Right lobe of liver (tissue), 6 donors: ENCODE measurements at regions not wholly inside any gene's neighbourhood (a gene's known extent, or its start where the extent isn't known, plus 50 kb on each side); places are given as distances from the start of the nearest gene placed in this dataset.

Experiments
- ATAC-seq, 4 donors: fragments of 200-7000 bp; cut with Tn5 transposase; one replicate each; pipeline ENCODE4 v1.9.1; 2020; ENCODE audit warnings: mild to moderate bottlenecking in 4 of 4, moderate library complexity in 4 of 4
- DNase-seq, 3 donors: peaks; one replicate each; pipeline ENCODE4 v3.0.0-alpha.2; 2020
- H3K27ac ChIP-seq, 3 donors: fragments of 200-600 bp; one replicate each; pipeline ENCODE4 v1.8.0; 2022
- H3K27me3 ChIP-seq, 2 donors: fragments of 200-600 bp; one replicate each; pipeline ENCODE4 v1.8.0; 2022
- H3K36me3 ChIP-seq, 4 donors: fragments of 200-600 bp; sonication (generic) in 1 of 4; one replicate each; pipeline versions ENCODE4 v1.5.1 to v1.8.0; 2017 to 2022; ENCODE audit warnings: control low read depth in 1 of 4
- H3K4me1 ChIP-seq, 4 donors: fragments of 200-600 bp; sonication (generic) in 1 of 4; one replicate each; pipeline versions ENCODE4 v1.5.1 to v1.8.0; 2017 to 2022; ENCODE audit warnings: control low read depth in 1 of 4
- H3K4me3 ChIP-seq, 3 donors: fragments of 200-600 bp; one replicate each; pipeline ENCODE4 v1.8.0; 2022
- H3K9me3 ChIP-seq, 4 donors: fragments of 200-600 bp; sonication (generic) in 1 of 4; one replicate each; pipeline versions ENCODE4 v1.5.1 to v1.8.0; 2017 to 2022; ENCODE audit warnings: control low read depth in 1 of 4
- CTCF ChIP-seq, 4 donors: fragments of 200-600 bp in 3 of 4; fragments of 450-650 bp in 1 of 4; IDR thresholded peaks; one replicate each; pipeline versions ENCODE4 v1.5.1 to v1.8.0; 2016 to 2022; ENCODE audit warnings: antibody characterized with exemption in 4 of 4, mild to moderate bottlenecking in 2 of 4
- POLR2A ChIP-seq: fragments of 450-650 bp; IDR thresholded peaks from one replicate; pipeline ENCODE4 v1.6.1; 2017; ENCODE audit warnings: antibody characterized with exemption, mild to moderate bottlenecking
- WGBS: methylation state at CpG from one replicate; pipeline ENCODE4 v1.1.6; 2018; ENCODE audit warnings: low coverage, low lambda C conversion rate; ENCODE audit not compliant: insufficient coverage; ENCODE audit errors: missing lambda C conversion rate; 5-methylcytosine and 5-hydroxymethylcytosine counted together
- intact Hi-C, 2 donors: fragments of 100-400 bp; cut with DNase I; formaldehyde crosslinking; loops; one replicate each; pipeline versions ENCODE4 v1.11.2 to v1.14.1; 2022
- donor health status: DM: no; HTN: yes; CAD: no.
- donor health status: DM: no; HTN: no; CAD: no.
- donor health status: DM: no; HTN: no; CAD: no.
- donor health status: DM: no; HTN: yes; CAD: no.
- donor health status: DM: no; HTN: yes; CAD: no.

DNA sequence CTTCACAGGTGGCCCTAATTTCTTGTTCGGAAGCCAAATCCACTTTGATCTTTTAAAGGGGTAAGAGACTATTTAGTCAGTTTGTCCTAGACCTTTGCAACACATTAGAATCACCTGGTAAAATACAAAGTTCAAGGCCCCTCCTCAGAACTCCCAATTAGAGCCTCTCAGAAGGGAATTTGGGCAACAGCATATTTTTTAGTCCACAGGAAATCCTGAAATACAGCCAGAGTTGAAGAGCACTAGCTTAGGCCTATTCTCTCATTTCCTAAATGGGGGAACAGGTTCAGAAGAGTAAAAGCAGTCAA is 151.3 kb upstream of the FSCB start:
- WGBS: 33% methylated on average over 1 of the region's 1 CpG
- DNase-seq (no peak), ATAC-seq (peak; percentile 52 to 69 (median 67))
- no peaks in the 10 kb centered on the region for H3K9me3 ChIP-seq
- no peak overlapping the region for H3K4me3 ChIP-seq
- TF ChIP-seq CTCF (IDR thresholded peaks at IDR 0.05): no peak
- no peaks in the 10 kb centered on the region for H3K27me3 ChIP-seq
- intact Hi-C loops: no loop called here
- H3K4me1 ChIP-seq: peaks cover 0 to 24% (median 8%) of the 10 kb centered on the region in 4 donors
- peak overlapping the region in 1 of 3 donors; percentile 10 for H3K27ac ChIP-seq
- H3K36me3 ChIP-seq: no peaks in the 10 kb centered on the region

DNA sequence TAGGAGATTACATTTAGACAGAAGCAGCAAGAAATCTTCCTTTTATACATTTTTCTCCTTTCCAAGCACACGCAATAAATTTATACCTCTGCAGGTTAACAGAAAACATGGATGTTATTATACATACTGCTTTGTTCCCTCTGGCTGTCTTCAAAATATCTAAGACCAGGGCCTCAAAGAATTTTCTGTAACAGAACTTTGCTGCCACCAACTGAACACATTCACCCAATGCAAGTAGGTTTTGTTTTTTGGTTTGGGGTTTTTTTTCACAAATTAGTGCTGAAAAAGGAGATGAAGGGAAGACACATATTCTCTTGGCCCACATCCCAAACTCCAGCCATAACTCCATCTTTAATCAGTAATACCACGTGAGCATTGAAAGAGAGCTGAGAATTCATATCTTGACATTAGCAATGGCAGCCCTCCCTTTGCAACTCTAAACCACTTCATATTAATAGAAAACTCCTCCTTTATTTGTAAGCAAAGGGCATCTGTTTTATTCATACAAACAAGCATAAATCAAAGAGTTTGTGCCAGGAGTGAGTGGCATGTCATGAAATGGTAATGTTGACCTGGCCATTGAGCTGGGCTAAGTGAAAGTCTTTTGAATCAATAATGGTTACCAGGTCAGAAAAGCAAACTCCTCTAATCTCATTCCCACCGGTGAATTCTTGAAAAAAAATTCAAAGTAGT is 150.8 kb upstream of the FSCB start:
- intact Hi-C loops: no loop called here
- peaks cover 0 to 24% (median 8%) of the 10 kb centered on the region in 4 donors for H3K4me1 ChIP-seq
- H3K36me3 ChIP-seq: no peaks in the 10 kb centered on the region
- DNase-seq (no peak), ATAC-seq (peak; percentile 74 to 79 (median 78))
- no peaks in the 10 kb centered on the region for H3K9me3 ChIP-seq
- no peak overlapping the region for H3K4me3 ChIP-seq
- no peaks in the 10 kb centered on the region for H3K27me3 ChIP-seq
- H3K27ac ChIP-seq: peak overlapping the region in 1 of 3 donors; percentile 10
- TF ChIP-seq POLR2A: no peak
- peak; percentile 40 to 50 (median 44) for TF ChIP-seq CTCF (IDR thresholded peaks at IDR 0.05)
- WGBS: 21% methylated on average over 3 of the region's 3 CpGs

DNA sequence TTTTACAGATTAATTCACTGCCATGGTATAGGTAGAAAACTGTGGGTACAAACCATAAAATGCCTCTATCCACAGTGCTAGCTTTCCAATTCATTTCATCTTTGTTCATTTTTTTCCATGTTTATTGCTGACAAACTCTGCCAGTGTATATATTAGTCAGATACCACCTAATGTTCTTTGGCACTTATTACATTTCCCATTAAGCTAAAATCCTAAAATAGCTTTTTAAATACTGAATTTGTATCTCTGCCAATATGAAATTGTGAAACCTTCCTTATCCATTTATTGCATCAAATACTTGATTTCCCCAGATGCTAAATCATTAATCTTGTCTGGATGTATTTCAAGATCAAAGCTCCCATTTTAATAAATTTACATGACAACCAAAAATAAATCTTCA is 150.1 kb upstream of the FSCB start:
- Histone ChIP-seq H3K4me3 (no peak overlapping the region), H3K9me3 (no peaks in the 10 kb centered on the region), H3K27me3 (no peaks in the 10 kb centered on the region), H3K4me1 (peaks cover 0 to 24% (median 8%) of the 10 kb centered on the region in 4 donors), H3K36me3 (no peaks in the 10 kb centered on the region), H3K27ac (no peak overlapping the region)
- no peak for TF ChIP-seq CTCF (IDR thresholded peaks at IDR 0.05)
- TF ChIP-seq POLR2A: no peak
- DNase-seq (no peak), ATAC-seq (peak in 3 of 4 donors; percentile 20 to 57 (median 26))
- intact Hi-C loops: no loop called here

DNA sequence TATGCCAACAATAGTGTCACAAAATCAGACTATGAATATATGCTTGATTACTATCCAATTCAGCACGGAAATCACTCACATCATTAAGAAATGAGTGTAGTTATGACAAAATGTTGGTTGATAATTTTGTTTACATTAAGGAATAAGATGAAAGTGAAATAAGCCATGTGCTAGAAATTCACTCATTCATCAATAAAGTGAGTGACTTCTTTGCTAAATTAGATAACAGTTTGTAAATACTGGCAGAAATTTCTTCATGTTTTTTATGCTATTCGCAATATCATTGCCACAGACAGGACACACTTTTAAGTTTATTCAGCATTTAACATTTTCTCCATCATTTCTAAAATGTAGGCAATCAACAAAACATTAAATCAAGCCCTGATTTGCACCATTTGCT is 147.5 kb upstream of the FSCB start:
- TF ChIP-seq CTCF (IDR thresholded peaks at IDR 0.05) (no peak), POLR2A (no peak)
- no peak for DNase-seq
- ATAC-seq: no peak
- Histone ChIP-seq H3K27ac (no peak overlapping the region), H3K4me1 (peaks cover 0 to 20% (median 6%) of the 10 kb centered on the region in 4 donors), H3K9me3 (no peaks in the 10 kb centered on the region), H3K36me3 (no peaks in the 10 kb centered on the region), H3K4me3 (no peak overlapping the region), H3K27me3 (no peaks in the 10 kb centered on the region)
- intact Hi-C loops: no loop called here
- 45% methylated on average over 2 of the region's 2 CpGs for WGBS

DNA sequence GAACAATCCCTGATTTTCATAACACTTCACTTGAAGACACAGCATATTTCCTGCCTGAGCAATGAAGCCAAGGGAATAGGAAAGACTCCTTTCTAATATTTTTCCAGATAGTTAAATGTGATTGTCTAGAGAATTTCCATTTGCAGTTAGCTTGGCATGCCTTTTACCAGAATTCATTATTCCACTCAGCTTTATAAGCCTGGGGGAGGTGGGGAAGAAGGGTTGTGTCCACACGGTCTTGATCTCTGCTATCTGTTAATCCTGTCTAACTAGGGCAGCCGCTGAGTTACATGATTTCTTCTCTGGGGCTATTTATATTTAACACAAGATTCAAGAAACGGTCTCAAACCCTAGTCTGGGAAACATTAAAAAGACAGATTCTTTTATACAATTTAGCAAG is 146.6 kb upstream of the FSCB start:
- Histone ChIP-seq H3K9me3 (no peaks in the 10 kb centered on the region), H3K27ac (no peak overlapping the region), H3K4me1 (peaks cover 0 to 20% (median 6%) of the 10 kb centered on the region in 4 donors), H3K36me3 (no peaks in the 10 kb centered on the region), H3K27me3 (no peaks in the 10 kb centered on the region), H3K4me3 (no peak overlapping the region)
- no peak for DNase-seq
- ATAC-seq: no peak
- WGBS: 77% methylated on average over 3 of the region's 3 CpGs
- intact Hi-C loops: no loop called here
- no peak for TF ChIP-seq POLR2A
- no peak for TF ChIP-seq CTCF (IDR thresholded peaks at IDR 0.05)
